ENCODE measurements at regions not wholly inside any gene's neighbourhood (a gene's known extent, or its start where the extent isn't known, plus 50 kb on each side); places are given as distances from the start of the nearest gene placed in this dataset.

DNA sequence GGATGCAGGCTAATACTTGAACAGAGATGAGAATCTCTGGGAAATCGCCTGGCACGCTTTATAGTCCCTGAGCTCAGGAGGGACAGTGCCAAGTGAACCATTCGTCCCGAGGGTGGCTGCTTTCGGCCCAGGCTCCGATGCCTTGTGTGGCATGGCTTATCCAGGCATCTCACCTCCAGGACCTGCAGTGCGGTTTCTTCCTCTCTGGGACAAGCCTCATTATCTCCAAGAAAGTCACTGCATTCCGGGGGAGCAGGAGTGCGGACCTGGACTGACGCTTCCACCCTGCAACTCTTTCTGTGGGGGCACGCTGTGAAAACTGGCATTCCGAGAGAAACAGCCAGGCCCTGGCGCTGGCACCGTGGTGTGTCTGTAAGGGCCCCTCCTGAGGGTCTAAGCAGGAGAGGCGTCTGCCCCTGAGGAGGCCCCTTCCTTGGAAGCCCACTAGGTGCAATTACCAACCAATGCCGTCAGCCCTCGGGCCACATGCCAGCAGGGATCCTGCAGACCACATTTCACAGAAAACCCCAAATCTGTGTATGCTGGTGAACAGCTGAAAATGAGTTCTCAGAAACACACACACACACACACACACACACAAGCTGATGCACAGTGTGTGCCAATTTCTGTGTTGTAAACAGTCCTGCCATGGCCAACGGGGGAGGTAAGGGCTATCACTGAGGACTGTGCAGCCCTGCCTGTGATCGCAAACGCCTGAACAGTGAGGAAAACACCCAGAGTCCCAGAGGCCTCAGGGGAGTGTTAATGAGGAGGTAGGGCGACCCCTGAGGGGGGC is 351.9 kb upstream of the SALL3 start:
- Histone ChIP-seq H3K9ac (ENCODE audit: insufficient read depth, low read depth, low read length) (no peak overlapping the region), H2AFZ (ENCODE audit: low read length) (no peak overlapping the region), H3K4me3 (replicated peaks in 1 of 3; ENCODE audit: insufficient read depth in 1 of 3, low read depth in 2 of 3, low read length in 3 of 3) (no peak overlapping the region), H3K27me3 (ENCODE audit: control insufficient read depth in 1 of 2, insufficient read depth in 2 of 2, low read length in 2 of 2) (peaks cover 1 to 29% of the 10 kb centered on the region in 2 experiments; a peak in 1 of 5 replicates), H4K20me1 (ENCODE audit: insufficient read depth, low read length) (no peaks in the 10 kb centered on the region), H3K4me1 (ENCODE audit: insufficient read depth, low read length) (no peaks in the 10 kb centered on the region), H3K9me3 (ENCODE audit: low read length) (no peaks in the 10 kb centered on the region), H3K36me3 (replicated peaks in 1 of 2; ENCODE audit: control insufficient read depth in 1 of 2, insufficient read depth in 2 of 2, low read length in 2 of 2) (no peaks in the 10 kb centered on the region), H3K79me2 (ENCODE audit: insufficient read depth, low read length) (no peaks in the 10 kb centered on the region), H3K27ac (ENCODE audit: extremely low read length, insufficient read depth, low read length) (no peak overlapping the region), H3K4me2 (ENCODE audit: low read depth, low read length) (no peak overlapping the region)
- in situ Hi-C loops (cut with HindIII; ENCODE audit: extremely low pct_ligation_motif_present, low pct_unique_long_range_greater_than_20kb), result no loop called here
- FAIRE-seq (no peak), DNase-seq (ENCODE audit: low spot score) (no peak), ATAC-seq (no peak)
- ChIA-PET POLR2A (no interaction called here), CTCF (ENCODE audit: low intra/inter-chr PET ratio, low total read pairs) (no interaction called here)
- BruUV-seq (replicated peaks), result no TSS peak
- intact Hi-C loops (cut with micrococcal nuclease; ENCODE audit: unreplicated experiment), result no loop called here
- WGBS (ENCODE audit: low lambda C conversion rate), result 9% methylated on average over 13 of the region's 21 CpGs
- no peak for TF ChIP-seq ZNF496 (CRISPR knock-in tag; IDR thresholded peaks at IDR 0.05; ENCODE audit: insufficient replicate concordance)
- no peak for TF ChIP-seq GABPA (IDR thresholded peaks at IDR 0.05; ENCODE audit: low read depth, low read length)
- no peak for TF ChIP-seq GABPA (CRISPR knock-in tag; IDR thresholded peaks at IDR 0.05; ENCODE audit: low read depth)
- no peak for TF ChIP-seq HOXA5 (CRISPR knock-in tag; IDR thresholded peaks at IDR 0.05)
- TF ChIP-seq ZNF460 (CRISPR knock-in tag; IDR thresholded peaks at IDR 0.05; ENCODE audit: borderline replicate concordance), result no peak
- TF ChIP-seq SRF (IDR thresholded peaks at IDR 0.05; ENCODE audit: low read depth, low read length), result no peak
- TF ChIP-seq SRSF4 (IDR thresholded peaks at IDR 0.05; ENCODE audit: low read depth, low read length, poor library complexity, severe bottlenecking), result no peak
- TF ChIP-seq CBX2 (IDR thresholded peaks at IDR 0.05; ENCODE audit: low read depth, low read length), result no peak
- no peak for TF ChIP-seq CBX2 (CRISPR knock-in tag; IDR thresholded peaks at IDR 0.05; ENCODE audit: low read depth)
- TF ChIP-seq, protein P1, sequence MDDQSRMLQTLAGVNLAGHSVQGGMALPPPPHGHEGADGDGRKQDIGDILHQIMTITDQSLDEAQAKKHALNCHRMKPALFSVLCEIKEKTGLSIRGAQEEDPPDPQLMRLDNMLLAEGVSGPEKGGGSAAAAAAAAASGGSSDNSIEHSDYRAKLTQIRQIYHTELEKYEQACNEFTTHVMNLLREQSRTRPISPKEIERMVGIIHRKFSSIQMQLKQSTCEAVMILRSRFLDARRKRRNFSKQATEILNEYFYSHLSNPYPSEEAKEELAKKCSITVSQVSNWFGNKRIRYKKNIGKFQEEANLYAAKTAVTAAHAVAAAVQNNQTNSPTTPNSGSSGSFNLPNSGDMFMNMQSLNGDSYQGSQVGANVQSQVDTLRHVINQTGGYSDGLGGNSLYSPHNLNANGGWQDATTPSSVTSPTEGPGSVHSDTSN (CRISPR knock-in tag; IDR thresholded peaks at IDR 0.05; ENCODE audit: borderline replicate concordance), result no peak
- TF ChIP-seq TBX2 (CRISPR knock-in tag; IDR thresholded peaks at IDR 0.05; ENCODE audit: borderline replicate concordance), result no peak
- TF ChIP-seq, protein P2, sequence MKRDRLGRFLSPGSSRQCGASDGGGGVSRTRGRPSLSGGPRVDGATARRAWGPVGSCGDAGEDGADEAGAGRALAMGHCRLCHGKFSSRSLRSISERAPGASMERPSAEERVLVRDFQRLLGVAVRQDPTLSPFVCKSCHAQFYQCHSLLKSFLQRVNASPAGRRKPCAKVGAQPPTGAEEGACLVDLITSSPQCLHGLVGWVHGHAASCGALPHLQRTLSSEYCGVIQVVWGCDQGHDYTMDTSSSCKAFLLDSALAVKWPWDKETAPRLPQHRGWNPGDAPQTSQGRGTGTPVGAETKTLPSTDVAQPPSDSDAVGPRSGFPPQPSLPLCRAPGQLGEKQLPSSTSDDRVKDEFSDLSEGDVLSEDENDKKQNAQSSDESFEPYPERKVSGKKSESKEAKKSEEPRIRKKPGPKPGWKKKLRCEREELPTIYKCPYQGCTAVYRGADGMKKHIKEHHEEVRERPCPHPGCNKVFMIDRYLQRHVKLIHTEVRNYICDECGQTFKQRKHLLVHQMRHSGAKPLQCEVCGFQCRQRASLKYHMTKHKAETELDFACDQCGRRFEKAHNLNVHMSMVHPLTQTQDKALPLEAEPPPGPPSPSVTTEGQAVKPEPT (CRISPR knock-in tag; IDR thresholded peaks at IDR 0.05; ENCODE audit: low read depth), result no peak
- TF ChIP-seq MIER3 (CRISPR knock-in tag; IDR thresholded peaks at IDR 0.05; ENCODE audit: borderline replicate concordance), result no peak
- TF ChIP-seq ZFP41 (CRISPR knock-in tag; IDR thresholded peaks at IDR 0.05; ENCODE audit: borderline replicate concordance), result no peak
- TF ChIP-seq GABPB1 (CRISPR knock-in tag; IDR thresholded peaks at IDR 0.05), result no peak
- TF ChIP-seq, protein P3, sequence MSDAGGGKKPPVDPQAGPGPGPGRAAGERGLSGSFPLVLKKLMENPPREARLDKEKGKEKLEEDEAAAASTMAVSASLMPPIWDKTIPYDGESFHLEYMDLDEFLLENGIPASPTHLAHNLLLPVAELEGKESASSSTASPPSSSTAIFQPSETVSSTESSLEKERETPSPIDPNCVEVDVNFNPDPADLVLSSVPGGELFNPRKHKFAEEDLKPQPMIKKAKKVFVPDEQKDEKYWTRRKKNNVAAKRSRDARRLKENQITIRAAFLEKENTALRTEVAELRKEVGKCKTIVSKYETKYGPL (CRISPR knock-in tag; IDR thresholded peaks at IDR 0.05), result no peak
- TF ChIP-seq, protein P4, sequence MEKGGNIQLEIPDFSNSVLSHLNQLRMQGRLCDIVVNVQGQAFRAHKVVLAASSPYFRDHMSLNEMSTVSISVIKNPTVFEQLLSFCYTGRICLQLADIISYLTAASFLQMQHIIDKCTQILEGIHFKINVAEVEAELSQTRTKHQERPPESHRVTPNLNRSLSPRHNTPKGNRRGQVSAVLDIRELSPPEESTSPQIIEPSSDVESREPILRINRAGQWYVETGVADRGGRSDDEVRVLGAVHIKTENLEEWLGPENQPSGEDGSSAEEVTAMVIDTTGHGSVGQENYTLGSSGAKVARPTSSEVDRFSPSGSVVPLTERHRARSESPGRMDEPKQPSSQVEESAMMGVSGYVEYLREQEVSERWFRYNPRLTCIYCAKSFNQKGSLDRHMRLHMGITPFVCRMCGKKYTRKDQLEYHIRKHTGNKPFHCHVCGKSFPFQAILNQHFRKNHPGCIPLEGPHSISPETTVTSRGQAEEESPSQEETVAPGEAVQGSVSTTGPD (CRISPR knock-in tag; IDR thresholded peaks at IDR 0.05), result no peak

All from HepG2 (cell line).